ENCODE measurements at regions not wholly inside any gene's neighbourhood (a gene's known extent, or its start where the extent isn't known, plus 50 kb on each side); places are given as distances from the start of the nearest gene placed in this dataset.

GRCh38 chr5:36491856-36492255, 114.5 kb upstream of the SLC1A3 start:
- peaks cover 6% of the 10 kb centered on the region; the same call in 1 of the 2 replicates for H3F3A ChIP-seq (ENCODE audit: insufficient read depth, low read depth)
- no TSS peak for BruUV-seq (replicated peaks)
- H3K9me3 ChIP-seq (ENCODE audit: insufficient read depth, low read depth) = no peaks in the 10 kb centered on the region
- H3K79me2 ChIP-seq (ENCODE audit: low read depth) = no peaks in the 10 kb centered on the region
- no peak overlapping the region for H2AFZ ChIP-seq
- POLR2A ChIA-PET (ENCODE audit: unreplicated experiment) = no interaction called here
- peaks cover 33% of the 10 kb centered on the region for H3K4me1 ChIP-seq (replicated peaks; ENCODE audit: insufficient read depth)
- intact Hi-C loops (cut with micrococcal nuclease; ENCODE audit: unreplicated experiment) = no loop called here
- H3K4me3 ChIP-seq = no peak overlapping the region
- H3K27ac ChIP-seq = no peak overlapping the region
- CTCF ChIA-PET = no interaction called here
- no peaks in the 10 kb centered on the region for H3K36me3 ChIP-seq (ENCODE audit: low read depth)
- H3K4me2 ChIP-seq = no peak overlapping the region
- H3K9me2 ChIP-seq (ENCODE audit: insufficient read depth) = no peaks in the 10 kb centered on the region
- no peaks in the 10 kb centered on the region for H4K20me1 ChIP-seq (ENCODE audit: insufficient read depth)
- no peak for DNase-seq
- TF ChIP-seq CTCF (conservative IDR thresholded peaks at IDR 0.05) (no peak), EZH2 (IDR thresholded peaks at IDR 0.05; ENCODE audit: low read depth) (no peak)
- H3K27me3 ChIP-seq (ENCODE audit: insufficient read depth, low read depth) = no peaks in the 10 kb centered on the region

DNA sequence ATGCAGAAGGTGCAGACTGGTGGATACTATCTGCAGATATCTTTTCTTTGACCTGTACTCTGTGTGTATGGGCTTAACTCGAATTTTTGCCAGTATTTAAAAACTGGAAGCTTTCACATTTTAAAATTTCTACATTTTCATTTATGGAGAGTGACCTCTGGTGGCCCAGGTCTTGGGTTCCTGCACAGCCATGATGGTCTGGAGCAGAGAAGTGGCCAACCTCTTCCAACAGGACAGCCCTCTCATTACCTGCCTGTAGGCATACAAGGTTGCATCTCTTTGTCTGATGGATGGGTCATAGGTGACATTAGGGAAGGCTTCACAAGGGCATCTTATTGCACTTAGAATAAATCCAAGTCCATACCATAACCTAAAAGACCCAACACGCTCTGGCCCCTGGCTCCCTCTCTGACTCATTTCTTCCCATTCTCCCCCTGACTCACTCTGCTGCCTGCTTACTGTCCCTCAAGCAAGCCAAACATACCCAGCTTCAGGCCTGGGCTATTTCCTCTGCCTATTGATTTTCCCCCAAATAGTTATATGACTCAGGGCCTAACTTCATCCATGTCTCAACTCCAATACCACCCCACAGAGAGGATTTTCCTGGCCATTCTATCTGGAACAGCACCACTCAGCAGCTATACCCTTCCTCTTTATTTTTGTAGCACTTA, 113.3 kb upstream of the SLC1A3 start:
- DNase-seq = peak in 1 of 2 experiments; percentile 51
- POLR2A ChIA-PET (ENCODE audit: unreplicated experiment) = no interaction called here

GRCh38 chr5:36494028-36494427, 112.4 kb upstream of the SLC1A3 start:
- Histone ChIP-seq H3K27me3 (ENCODE audit: insufficient read depth, low read depth) (no peaks in the 10 kb centered on the region), H3K79me2 (ENCODE audit: low read depth) (no peaks in the 10 kb centered on the region), H3K4me3 (no peak overlapping the region), H3F3A (ENCODE audit: insufficient read depth, low read depth) (peaks cover 6% of the 10 kb centered on the region; the same call in 1 of the 2 replicates), H4K20me1 (ENCODE audit: insufficient read depth) (no peaks in the 10 kb centered on the region), H3K27ac (no peak overlapping the region), H3K4me2 (no peak overlapping the region), H3K9me2 (ENCODE audit: insufficient read depth) (no peaks in the 10 kb centered on the region), H2AFZ (no peak overlapping the region), H3K36me3 (ENCODE audit: low read depth) (no peaks in the 10 kb centered on the region), H3K9me3 (ENCODE audit: insufficient read depth, low read depth) (no peaks in the 10 kb centered on the region), H3K4me1 (replicated peaks; ENCODE audit: insufficient read depth) (peaks cover 33% of the 10 kb centered on the region)
- TF ChIP-seq CTCF (conservative IDR thresholded peaks at IDR 0.05) (no peak), EZH2 (IDR thresholded peaks at IDR 0.05; ENCODE audit: low read depth) (no peak)
- POLR2A ChIA-PET (ENCODE audit: unreplicated experiment) = no interaction called here
- no TSS peak for BruUV-seq (replicated peaks)
- CTCF ChIA-PET = no interaction called here
- intact Hi-C loops (cut with micrococcal nuclease; ENCODE audit: unreplicated experiment) = no loop called here
- DNase-seq = no peak

More for the DNA sequence above, 113.3 kb upstream of the SLC1A3 start:
- CTCF ChIA-PET = no interaction called here
- intact Hi-C loops (cut with micrococcal nuclease; ENCODE audit: unreplicated experiment) = no loop called here
- TF ChIP-seq EZH2 (IDR thresholded peaks at IDR 0.05; ENCODE audit: low read depth) = no peak
- no peak for TF ChIP-seq CTCF (conservative IDR thresholded peaks at IDR 0.05)
- H3K4me2 ChIP-seq = no peak overlapping the region
- no peaks in the 10 kb centered on the region for H3K36me3 ChIP-seq (ENCODE audit: low read depth)
- H2AFZ ChIP-seq = no peak overlapping the region
- BruUV-seq (replicated peaks) = no TSS peak
- H3K9me2 ChIP-seq (ENCODE audit: insufficient read depth) = no peaks in the 10 kb centered on the region
- peaks cover 6% of the 10 kb centered on the region; the same call in 1 of the 2 replicates for H3F3A ChIP-seq (ENCODE audit: insufficient read depth, low read depth)
- no peaks in the 10 kb centered on the region for H3K79me2 ChIP-seq (ENCODE audit: low read depth)
- H3K4me3 ChIP-seq = no peak overlapping the region
- no peaks in the 10 kb centered on the region for H3K9me3 ChIP-seq (ENCODE audit: insufficient read depth, low read depth)
- H3K4me1 ChIP-seq (replicated peaks; ENCODE audit: insufficient read depth) = peaks cover 33% of the 10 kb centered on the region
- no peak overlapping the region for H3K27ac ChIP-seq
- no peaks in the 10 kb centered on the region for H3K27me3 ChIP-seq (ENCODE audit: insufficient read depth, low read depth)
- H4K20me1 ChIP-seq (ENCODE audit: insufficient read depth) = no peaks in the 10 kb centered on the region
